Progenitor cell of endocrine pancreas (in vitro differentiated cells): ENCODE measurements at regions not wholly inside any gene's neighbourhood (a gene's known extent, or its start where the extent isn't known, plus 50 kb on each side); places are given as distances from the start of the nearest gene placed in this dataset.
"Not testable (repeated sequence)": the region's sequence is repeated elsewhere in the genome, so short reads cannot be mapped to it uniquely, and the experiment has no call there.

Experiments
- DNase-seq: peaks from one replicate; pipeline ENCODE4 v3.0.0; 2021; ENCODE audit warnings: low spot score; ENCODE audit not compliant: unreplicated experiment
- H3K27ac Mint-ChIP-seq: 2 replicates; pipeline ENCODE4 v1.8.0; 2021; ENCODE audit warnings: mild to moderate bottlenecking, moderate library complexity, mixed read lengths
- H3K27me3 Mint-ChIP-seq: 2 replicates; pipeline ENCODE4 v1.8.0; 2021; ENCODE audit warnings: mixed read lengths
- H3K36me3 Mint-ChIP-seq: 2 replicates; pipeline ENCODE4 v1.8.0; 2022; ENCODE audit warnings: mixed read lengths; ENCODE audit not compliant: insufficient read depth
- H3K4me1 Mint-ChIP-seq: 2 replicates; pipeline ENCODE4 v1.8.0; 2021; ENCODE audit warnings: low read depth, mixed read lengths
- H3K4me3 Mint-ChIP-seq: 2 replicates; pipeline ENCODE4 v1.8.0; 2021; ENCODE audit warnings: low read depth, mild to moderate bottlenecking, moderate library complexity, mixed read lengths
- H3K9me3 Mint-ChIP-seq: 2 replicates; pipeline ENCODE4 v1.8.0; 2021; ENCODE audit warnings: low read depth, mixed read lengths
- TF ChIP-seq, protein P1 (sequence below): fragments of 200-600 bp; sonication (generic); IDR thresholded peaks from one replicate; pipeline ENCODE4 v1.5.0; 2021; ENCODE audit warnings: antibody characterized with exemption, mild to moderate bottlenecking; ENCODE audit not compliant: unreplicated experiment

DNA sequence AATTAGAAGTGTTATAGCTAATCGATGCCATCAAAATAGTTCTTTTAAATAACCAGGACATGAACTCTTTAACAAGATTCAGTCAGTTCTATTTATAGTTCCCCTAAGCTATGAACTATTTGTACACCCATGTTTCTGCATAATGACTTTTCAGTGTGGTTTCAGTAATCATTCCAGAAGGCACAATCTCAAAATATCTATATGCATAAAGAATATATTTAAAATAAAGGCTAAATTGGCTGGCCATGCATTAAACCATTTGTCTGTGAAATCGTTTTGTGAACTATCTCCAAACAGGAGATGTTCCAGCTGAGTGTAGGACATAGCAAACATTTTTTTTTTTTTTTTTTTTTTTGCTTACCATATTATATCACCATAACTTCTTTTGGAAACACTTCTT lies 719.3 kb downstream of the PLCL1 start:
- TF ChIP-seq, protein P1, sequence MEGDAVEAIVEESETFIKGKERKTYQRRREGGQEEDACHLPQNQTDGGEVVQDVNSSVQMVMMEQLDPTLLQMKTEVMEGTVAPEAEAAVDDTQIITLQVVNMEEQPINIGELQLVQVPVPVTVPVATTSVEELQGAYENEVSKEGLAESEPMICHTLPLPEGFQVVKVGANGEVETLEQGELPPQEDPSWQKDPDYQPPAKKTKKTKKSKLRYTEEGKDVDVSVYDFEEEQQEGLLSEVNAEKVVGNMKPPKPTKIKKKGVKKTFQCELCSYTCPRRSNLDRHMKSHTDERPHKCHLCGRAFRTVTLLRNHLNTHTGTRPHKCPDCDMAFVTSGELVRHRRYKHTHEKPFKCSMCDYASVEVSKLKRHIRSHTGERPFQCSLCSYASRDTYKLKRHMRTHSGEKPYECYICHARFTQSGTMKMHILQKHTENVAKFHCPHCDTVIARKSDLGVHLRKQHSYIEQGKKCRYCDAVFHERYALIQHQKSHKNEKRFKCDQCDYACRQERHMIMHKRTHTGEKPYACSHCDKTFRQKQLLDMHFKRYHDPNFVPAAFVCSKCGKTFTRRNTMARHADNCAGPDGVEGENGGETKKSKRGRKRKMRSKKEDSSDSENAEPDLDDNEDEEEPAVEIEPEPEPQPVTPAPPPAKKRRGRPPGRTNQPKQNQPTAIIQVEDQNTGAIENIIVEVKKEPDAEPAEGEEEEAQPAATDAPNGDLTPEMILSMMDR: no peak
- Mint-ChIP-seq H3K4me3 (no peak overlapping the region), H3K9me3 (no peaks in the 10 kb centered on the region), H3K36me3 (no peaks in the 10 kb centered on the region), H3K27me3 (no peaks in the 10 kb centered on the region), H3K27ac (no peak overlapping the region), H3K4me1 (no peaks in the 10 kb centered on the region)
- DNase-seq: no peak

DNA sequence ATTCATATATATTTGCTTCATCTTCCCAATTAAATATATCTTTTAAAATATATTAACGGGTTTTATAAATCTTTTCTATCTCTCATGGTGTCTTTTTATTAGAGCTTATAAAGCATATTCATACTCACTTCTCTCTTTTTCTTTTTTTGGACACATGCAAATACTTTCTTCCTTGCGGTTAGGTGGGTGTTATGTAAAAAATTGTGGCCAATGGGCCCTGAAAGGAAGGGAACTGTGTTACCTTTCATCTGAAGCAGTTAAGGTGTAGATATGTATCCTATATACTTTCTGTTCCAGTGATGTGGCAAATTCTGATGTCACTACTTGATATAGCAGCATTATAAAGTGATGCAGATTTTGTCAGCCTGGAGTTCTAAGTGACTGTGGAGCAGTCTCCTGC lies 714.5 kb downstream of the PLCL1 start:
- no peak overlapping the region for H3K4me3 Mint-ChIP-seq
- no peaks in the 10 kb centered on the region for H3K36me3 Mint-ChIP-seq
- no peaks in the 10 kb centered on the region for H3K4me1 Mint-ChIP-seq
- no peaks in the 10 kb centered on the region for H3K27me3 Mint-ChIP-seq
- H3K27ac Mint-ChIP-seq: no peak overlapping the region
- no peaks in the 10 kb centered on the region for H3K9me3 Mint-ChIP-seq
- TF ChIP-seq, protein P1: no peak
- DNase-seq: no peak

DNA sequence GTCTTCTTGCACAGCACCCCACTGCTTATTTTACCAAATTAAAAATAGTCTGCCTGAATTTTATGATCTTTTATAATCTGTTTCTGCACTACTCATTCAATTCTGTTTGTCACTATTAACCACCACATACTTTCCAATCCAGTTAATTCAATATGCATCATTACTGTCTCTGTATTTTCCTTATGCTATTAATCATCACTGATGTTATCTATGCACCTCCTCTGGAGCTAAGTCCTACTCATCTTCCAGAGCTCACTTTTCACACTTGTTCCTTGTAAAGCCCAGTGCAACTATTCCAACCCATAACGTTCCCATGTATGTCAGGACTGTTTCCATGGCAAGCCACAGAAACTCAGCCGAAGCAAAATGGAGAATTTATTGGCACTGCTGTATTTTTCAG lies 713.6 kb downstream of the PLCL1 start:
- Mint-ChIP-seq H3K4me1 (no peaks in the 10 kb centered on the region), H3K27ac (no peak overlapping the region), H3K36me3 (no peaks in the 10 kb centered on the region), H3K4me3 (no peak overlapping the region), H3K27me3 (no peaks in the 10 kb centered on the region), H3K9me3 (no peaks in the 10 kb centered on the region)
- DNase-seq: no peak
- TF ChIP-seq, protein P1: no peak

DNA sequence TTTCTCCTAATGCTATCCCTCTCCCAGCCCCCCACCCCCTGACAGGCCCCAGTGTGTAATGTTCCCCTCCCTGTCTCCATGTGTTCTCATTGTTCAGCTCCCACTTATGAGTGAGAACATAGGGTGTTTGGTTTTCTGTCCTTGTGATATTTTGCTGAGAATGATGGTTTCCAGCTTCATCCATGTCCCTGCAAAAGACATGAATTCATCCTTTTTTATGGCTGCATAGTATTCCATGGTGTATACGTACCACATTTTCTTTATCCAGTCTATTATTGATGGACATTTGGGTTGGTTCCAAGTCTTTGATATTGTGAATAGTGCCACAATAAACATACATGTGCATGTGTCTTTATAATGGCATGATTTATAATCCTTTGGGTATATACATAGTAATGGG lies 704.2 kb downstream of the PLCL1 start:
- not testable (repeated sequence) for H3K27me3 Mint-ChIP-seq, H3K27ac Mint-ChIP-seq, H3K4me3 Mint-ChIP-seq, H3K9me3 Mint-ChIP-seq, H3K4me1 Mint-ChIP-seq, DNase-seq, H3K36me3 Mint-ChIP-seq

DNA sequence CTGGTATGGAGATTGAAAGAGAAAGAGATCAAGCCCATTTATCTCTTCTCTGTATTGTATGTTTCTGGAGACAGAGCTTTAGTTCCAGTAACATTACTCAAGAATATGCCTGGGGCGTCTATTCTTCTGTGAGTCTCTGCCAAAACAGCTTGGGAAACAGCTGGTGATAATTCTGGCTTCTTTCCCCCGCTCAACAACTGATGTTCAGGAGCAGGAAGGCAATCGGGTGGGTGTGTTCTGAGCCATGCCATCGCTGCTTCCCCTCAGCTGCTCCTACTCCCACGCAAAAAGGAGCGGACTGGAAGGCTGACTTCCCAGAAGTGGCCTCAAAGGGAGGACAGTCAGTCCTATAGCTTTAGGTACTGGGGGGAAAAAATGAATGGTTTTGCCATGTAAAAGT lies 695.1 kb downstream of the PLCL1 start:
- Mint-ChIP-seq H3K36me3 (no peaks in the 10 kb centered on the region), H3K27ac (no peak overlapping the region), H3K9me3 (no peaks in the 10 kb centered on the region), H3K27me3 (no peaks in the 10 kb centered on the region), H3K4me1 (no peaks in the 10 kb centered on the region), H3K4me3 (no peak overlapping the region)
- TF ChIP-seq, protein P1: no peak
- DNase-seq: no peak

DNA sequence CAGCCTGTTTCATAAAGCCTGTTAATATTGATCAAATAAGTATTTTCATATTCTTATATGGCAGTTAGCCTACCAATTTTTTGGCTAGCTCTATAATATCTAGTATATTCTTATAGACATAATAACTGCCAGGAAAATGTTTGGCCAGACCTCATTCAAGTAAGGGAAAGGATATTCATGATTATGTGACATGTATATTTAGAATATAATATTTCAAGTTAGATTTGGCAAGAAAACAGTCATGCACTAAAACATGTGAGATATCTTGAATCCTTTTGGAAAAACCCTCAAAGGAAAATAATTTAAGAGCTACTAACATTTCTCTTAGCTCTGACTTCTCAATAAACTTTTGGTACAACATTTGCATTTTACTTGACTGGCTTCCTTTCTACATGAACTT lies 694.1 kb downstream of the PLCL1 start:
- H3K27me3 Mint-ChIP-seq: no peaks in the 10 kb centered on the region
- H3K36me3 Mint-ChIP-seq: no peaks in the 10 kb centered on the region
- no peak for DNase-seq
- H3K4me1 Mint-ChIP-seq: no peaks in the 10 kb centered on the region
- no peak overlapping the region for H3K27ac Mint-ChIP-seq
- TF ChIP-seq, protein P1: no peak
- H3K9me3 Mint-ChIP-seq: no peaks in the 10 kb centered on the region
- no peak overlapping the region for H3K4me3 Mint-ChIP-seq
